ENCODE measurements at regions not wholly inside any gene's neighbourhood (a gene's known extent, or its start where the extent isn't known, plus 50 kb on each side); places are given as distances from the start of the nearest gene placed in this dataset.
A peak's percentile ranks its signal among the peaks of the same experiment; 100 is the strongest.

- H3K4me3 Mint-ChIP-seq: no peak overlapping the region
- no peaks in the 10 kb centered on the region for H3K36me3 Mint-ChIP-seq (ENCODE audit: low read depth)
- H3K4me1 Mint-ChIP-seq (ENCODE audit: low read depth): no peaks in the 10 kb centered on the region
- no peaks in the 10 kb centered on the region for H3K27me3 Mint-ChIP-seq
- ChIA-PET CTCF (no interaction called here), POLR2A (interaction anchor here (0.6 to 0.7 kb wide), 2 partner anchors 9 to 37 kb away, joined by 3 read pairs; no protein-coding TSS in a partner anchor)
- DNase-seq: peak; percentile 77
- intact Hi-C loops (cut with micrococcal nuclease): no loop called here
- ATAC-seq: peak; percentile 97
- TF ChIP-seq CTCF (IDR thresholded peaks at IDR 0.05): peak; percentile 53
- no peak overlapping the region for H3K27ac Mint-ChIP-seq
- H3K9me3 Mint-ChIP-seq: no peaks in the 10 kb centered on the region
Measured at GRCh38 chr22:23402275-23403151, 177.6 kb downstream of the IGLL1 start.

- ChIA-PET POLR2A (interaction anchor here (0.6 to 0.7 kb wide), 2 partner anchors 8 to 111 kb away, joined by 3 read pairs; no protein-coding TSS in a partner anchor), CTCF (no interaction called here)
- no peak for TF ChIP-seq CTCF (IDR thresholded peaks at IDR 0.05)
- ATAC-seq (no peak), DNase-seq (no peak)
- Mint-ChIP-seq H3K4me3 (no peak overlapping the region), H3K9me3 (no peaks in the 10 kb centered on the region), H3K36me3 (ENCODE audit: low read depth) (no peaks in the 10 kb centered on the region), H3K4me1 (ENCODE audit: low read depth) (no peaks in the 10 kb centered on the region), H3K27me3 (no peaks in the 10 kb centered on the region), H3K27ac (no peak overlapping the region)
- intact Hi-C loops (cut with micrococcal nuclease): no loop called here
Measured at GRCh38 chr22:23401910-23402274, 178.2 kb downstream of the IGLL1 start.

GRCh38 chr22:23401111-23401909 lies 178.8 kb downstream of the IGLL1 start:
- no peak overlapping the region for H3K27ac Mint-ChIP-seq
- H3K4me1 Mint-ChIP-seq (ENCODE audit: low read depth): no peaks in the 10 kb centered on the region
- ATAC-seq (no peak), DNase-seq (no peak)
- no peaks in the 10 kb centered on the region for H3K36me3 Mint-ChIP-seq (ENCODE audit: low read depth)
- ChIA-PET CTCF (no interaction called here), POLR2A (interaction anchor here (0.6 kb wide), 1 partner anchor 111 kb away, joined by 3 read pairs; no protein-coding TSS in a partner anchor)
- no peak for TF ChIP-seq CTCF (IDR thresholded peaks at IDR 0.05)
- no peaks in the 10 kb centered on the region for H3K27me3 Mint-ChIP-seq
- no peak overlapping the region for H3K4me3 Mint-ChIP-seq
- intact Hi-C loops (cut with micrococcal nuclease): no loop called here
- H3K9me3 Mint-ChIP-seq: no peaks in the 10 kb centered on the region

- intact Hi-C loops (cut with micrococcal nuclease): no loop called here
- ChIA-PET POLR2A (no interaction called here), CTCF (no interaction called here)
- Mint-ChIP-seq H3K27me3 (no peaks in the 10 kb centered on the region), H3K36me3 (ENCODE audit: low read depth) (no peaks in the 10 kb centered on the region), H3K9me3 (no peaks in the 10 kb centered on the region), H3K4me3 (no peak overlapping the region), H3K27ac (no peak overlapping the region), H3K4me1 (ENCODE audit: low read depth) (no peaks in the 10 kb centered on the region)
- no peak for ATAC-seq
- no peak for TF ChIP-seq CTCF (IDR thresholded peaks at IDR 0.05)
- no peak for DNase-seq
Measured at GRCh38 chr22:23400286-23400981, 179.7 kb downstream of the IGLL1 start.
